Endothelial cell of umbilical vein (primary cell): ENCODE measurements at regions not wholly inside any gene's neighbourhood (a gene's known extent, or its start where the extent isn't known, plus 50 kb on each side); places are given as distances from the start of the nearest gene placed in this dataset.

ENCODE experiments used
- BruUV-seq: library from RNA; stranded (reverse); fragments of 400-500 nt; replicated peaks from 2 replicates; lab custom pipeline; 2021; lab: Mats Ljungman, UMichigan
- CTCF ChIA-PET: fragments of 300-600, 350-600 bp; sonication (Branson Sonifier 250); formaldehyde crosslinking; loops from one replicate; lab custom pipeline; 2021; ENCODE audit warnings: antibody characterized with exemption, inconsistent platforms; lab: Charles Lee
- POLR2A ChIA-PET: fragments of 300-600, 350-600 bp; sonication (Branson Sonifier 250); formaldehyde crosslinking; loops from one replicate; lab custom pipeline; 2021; ENCODE audit warnings: antibody characterized with exemption, inconsistent platforms; lab: Charles Lee
- DNase-seq: peaks from one replicate; pipeline ENCODE4 v3.0.0-alpha.2; 2011; ENCODE audit warnings: low read depth, low spot score
- FAIRE-seq: peaks from 2 replicates; lab custom pipeline; 2011; peaks lifted over from hg19 to GRCh38; lab: Jason Lieb, UNC
- H2AFZ ChIP-seq: 2 replicates; pipeline ENCODE4 v1.6.0; 2012; ENCODE audit warnings: low read depth, low read length, control low read depth, inconsistent platforms
- H3K27ac ChIP-seq: 2 replicates; pipeline ENCODE4 v1.5.1; 2011; ENCODE audit warnings: low read depth, mild to moderate bottlenecking, control low read depth, low read length, moderate library complexity; ENCODE audit not compliant: insufficient read depth
- H3K27me3 ChIP-seq, 2 experiments: 2 replicates each; pipeline versions ENCODE4 v1.6.0 to v1.6.1; 2011; ENCODE audit warnings: low read length in 2 of 2, mixed read lengths in 1 of 2; ENCODE audit not compliant: control insufficient read depth in 2 of 2, insufficient read depth in 2 of 2
- H3K36me3 ChIP-seq, 2 experiments: 2 replicates in 1 of 2; 3 replicates in 1 of 2; pipeline ENCODE4 v1.5.1; 2011; ENCODE audit warnings: low read length in 2 of 2, mild to moderate bottlenecking in 1 of 2, moderate library complexity in 1 of 2; ENCODE audit not compliant: control insufficient read depth in 2 of 2, insufficient read depth in 2 of 2; ENCODE audit errors: extremely low read depth in 1 of 2
- H3K4me1 ChIP-seq: 3 replicates; pipeline ENCODE4 v1.5.1; 2011; ENCODE audit warnings: mild to moderate bottlenecking, low read length; ENCODE audit not compliant: control insufficient read depth, insufficient read depth; ENCODE audit errors: extremely low read depth
- H3K4me2 ChIP-seq: 2 replicates; pipeline ENCODE4 v1.6.1; 2011; ENCODE audit warnings: low read length, control low read depth, mixed read lengths; ENCODE audit not compliant: insufficient read depth
- H3K4me3 ChIP-seq, 3 experiments: fragments of 200-600 bp in 1 of 3; sonication (generic), shearing (Covaris generic) in 1 of 3; replicated peaks in 1 of 3; 2 replicates each; pipeline ENCODE4 v1.5.1; 2011 to 2016; ENCODE audit warnings: control low read depth in 3 of 3, low read length in 3 of 3, mild to moderate bottlenecking in 2 of 3, inconsistent platforms in 1 of 3, low read depth in 1 of 3, moderate library complexity in 1 of 3; ENCODE audit not compliant: insufficient read depth in 1 of 3
- H3K79me2 ChIP-seq: 2 replicates; pipeline ENCODE4 v1.6.0; 2012; ENCODE audit warnings: low read length, inconsistent platforms; ENCODE audit not compliant: control insufficient read depth, insufficient read depth
- H3K9ac ChIP-seq: replicated peaks from 2 replicates; pipeline ENCODE3; 2011; ENCODE audit warnings: low read length, control low read depth; ENCODE audit not compliant: insufficient read depth; ENCODE audit errors: extremely low read depth
- H3K9me1 ChIP-seq: replicated peaks from 3 replicates; pipeline ENCODE4 v1.6.0; 2011; ENCODE audit warnings: mild to moderate bottlenecking, low read length; ENCODE audit not compliant: control insufficient read depth, insufficient read depth; ENCODE audit errors: extremely low read depth
- H3K9me3 ChIP-seq: replicated peaks from 2 replicates; pipeline ENCODE4 v1.5.1; 2012; ENCODE audit warnings: low read length, inconsistent platforms; ENCODE audit not compliant: control insufficient read depth, insufficient read depth
- H4K20me1 ChIP-seq: replicated peaks from 2 replicates; pipeline ENCODE3; 2011; ENCODE audit warnings: mild to moderate bottlenecking, low read length; ENCODE audit not compliant: control insufficient read depth, insufficient read depth; ENCODE audit errors: extremely low read depth
- EZH2 ChIP-seq: IDR thresholded peaks from 2 replicates; pipeline ENCODE4 v1.6.1; 2012; ENCODE audit warnings: borderline replicate concordance, low read depth, mild to moderate bottlenecking, moderate library complexity, low read length, inconsistent platforms; ENCODE audit not compliant: severe bottlenecking
- GATA2 ChIP-seq: IDR thresholded peaks from 2 replicates; pipeline ENCODE4 v1.7.0; 2011; ENCODE audit warnings: low read depth, mild to moderate bottlenecking, moderate library complexity, mixed read lengths, low read length; ENCODE audit not compliant: insufficient read length, insufficient read depth
- MAX ChIP-seq: IDR thresholded peaks from 2 replicates; pipeline ENCODE4 v1.6.1; 2011; ENCODE audit not compliant: insufficient read depth, insufficient read length
- POLR2AphosphoS5 ChIP-seq: IDR thresholded peaks from 2 replicates; pipeline ENCODE4 v1.6.1; 2012; ENCODE audit warnings: low read depth, mild to moderate bottlenecking, control low read depth, low read length, moderate library complexity; ENCODE audit not compliant: insufficient read depth
- dilution Hi-C: fragments of 300-500 bp; cut with MboI; formaldehyde crosslinking; loops from one replicate; pipeline ENCODE4 v1.15.0; 2019; ENCODE audit warnings: low sequenced_read_pairs; ENCODE audit not compliant: extremely low pct_ligation_motif_present
- intact Hi-C: fragments of 100-400 bp; cut with micrococcal nuclease; formaldehyde crosslinking; loops from one replicate; pipeline ENCODE4 v1.10.0; 2022
- TF ChIP-seq, protein P1 (sequence below), 2 donors: IDR thresholded peaks; 1 replicate in 1 of 2; 2 replicates in 1 of 2; pipeline ENCODE4 v1.5.1; 2011; ENCODE audit warnings: low read length in 2 of 2, mild to moderate bottlenecking in 2 of 2, moderate library complexity in 2 of 2, control low read depth in 1 of 2, inconsistent platforms in 1 of 2, low read depth in 1 of 2; ENCODE audit not compliant: insufficient read depth in 1 of 2; ENCODE audit errors: extremely low read depth in 1 of 2

GRCh38 chr12:93318720-93319522, 58.8 kb upstream of the NUDT4 start:
- CTCF ChIA-PET: no interaction called here
- Histone ChIP-seq H3K36me3 (no peaks in the 10 kb centered on the region), H3K27me3 (no peaks in the 10 kb centered on the region), H3K4me3 (no peak overlapping the region), H2AFZ (no peak overlapping the region), H3K9me3 (no peaks in the 10 kb centered on the region), H4K20me1 (no peaks in the 10 kb centered on the region), H3K4me2 (no peak overlapping the region), H3K9ac (no peak overlapping the region), H3K79me2 (no peaks in the 10 kb centered on the region), H3K27ac (no peak overlapping the region), H3K4me1 (peaks cover 4% of the 10 kb centered on the region), H3K9me1 (no peaks in the 10 kb centered on the region)
- dilution Hi-C loops (no loop called here), intact Hi-C loops (no loop called here)
- TF ChIP-seq MAX (no peak), POLR2AphosphoS5 (no peak), EZH2 (no peak), GATA2 (no peak)
- TF ChIP-seq, protein P1, sequence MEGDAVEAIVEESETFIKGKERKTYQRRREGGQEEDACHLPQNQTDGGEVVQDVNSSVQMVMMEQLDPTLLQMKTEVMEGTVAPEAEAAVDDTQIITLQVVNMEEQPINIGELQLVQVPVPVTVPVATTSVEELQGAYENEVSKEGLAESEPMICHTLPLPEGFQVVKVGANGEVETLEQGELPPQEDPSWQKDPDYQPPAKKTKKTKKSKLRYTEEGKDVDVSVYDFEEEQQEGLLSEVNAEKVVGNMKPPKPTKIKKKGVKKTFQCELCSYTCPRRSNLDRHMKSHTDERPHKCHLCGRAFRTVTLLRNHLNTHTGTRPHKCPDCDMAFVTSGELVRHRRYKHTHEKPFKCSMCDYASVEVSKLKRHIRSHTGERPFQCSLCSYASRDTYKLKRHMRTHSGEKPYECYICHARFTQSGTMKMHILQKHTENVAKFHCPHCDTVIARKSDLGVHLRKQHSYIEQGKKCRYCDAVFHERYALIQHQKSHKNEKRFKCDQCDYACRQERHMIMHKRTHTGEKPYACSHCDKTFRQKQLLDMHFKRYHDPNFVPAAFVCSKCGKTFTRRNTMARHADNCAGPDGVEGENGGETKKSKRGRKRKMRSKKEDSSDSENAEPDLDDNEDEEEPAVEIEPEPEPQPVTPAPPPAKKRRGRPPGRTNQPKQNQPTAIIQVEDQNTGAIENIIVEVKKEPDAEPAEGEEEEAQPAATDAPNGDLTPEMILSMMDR (IDR thresholded peaks at IDR 0.05; ENCODE audit: extremely low read depth in 1 of 2, insufficient read depth in 1 of 2, low read depth in 1 of 2, low read length in 2 of 2): no peak
- POLR2A ChIA-PET: no interaction called here
- FAIRE-seq: no peak
- no peak for DNase-seq
- BruUV-seq: no TSS peak
